ENCODE measurements at regions not wholly inside any gene's neighbourhood (a gene's known extent, or its start where the extent isn't known, plus 50 kb on each side); places are given as distances from the start of the nearest gene placed in this dataset.
"Not testable (repeated sequence)": the region's sequence is repeated elsewhere in the genome, so short reads cannot be mapped to it uniquely, and the experiment has no call there.

- no peak for DNase-seq
Measured at GRCh38 chr5:114952876-114953275, 216.8 kb downstream of the TRIM36 start.

- DNase-seq = no peak
Measured at GRCh38 chr5:114949756-114950155, 220.0 kb downstream of the TRIM36 start.

GRCh38 chr5:114948986-114949621, 220.6 kb downstream of the TRIM36 start:
- DNase-seq = no peak

GRCh38 chr5:114948363-114948762, 221.3 kb downstream of the TRIM36 start:
- no peak for DNase-seq

GRCh38 chr5:114940709-114941108, 229.0 kb downstream of the TRIM36 start:
- no peak for DNase-seq

- DNase-seq = no peak
Measured at GRCh38 chr5:114935490-114935889, 234.2 kb downstream of the TRIM36 start.

- DNase-seq = no peak
Measured at GRCh38 chr5:114928644-114929462, 240.9 kb downstream of the TRIM36 start.

GRCh38 chr5:114924769-114925168, 244.9 kb downstream of the TRIM36 start:
- DNase-seq = no peak

- no peak for DNase-seq
Measured at GRCh38 chr5:114912189-114912920, 257.4 kb downstream of the TRIM36 start.

- DNase-seq = no peak
Measured at GRCh38 chr5:114910727-114911126, 259.0 kb downstream of the TRIM36 start.

- no peak for DNase-seq
Measured at GRCh38 chr5:114909424-114909823, 260.3 kb downstream of the TRIM36 start.

- no peak for DNase-seq
Measured at GRCh38 chr5:114903767-114904166, 265.9 kb downstream of the TRIM36 start.

GRCh38 chr5:114898602-114899001, 271.1 kb downstream of the TRIM36 start:
- no peak for DNase-seq

GRCh38 chr5:114883675-114884074, 286.0 kb downstream of the TRIM36 start:
- DNase-seq = no peak

- DNase-seq = no peak
Measured at GRCh38 chr5:114859438-114859735, 310.3 kb downstream of the TRIM36 start.

GRCh38 chr5:114858665-114859437, 310.9 kb downstream of the TRIM36 start:
- no peak for DNase-seq

GRCh38 chr5:114857941-114858551, 311.7 kb downstream of the TRIM36 start:
- no peak for DNase-seq

GRCh38 chr5:114844711-114845110, 325.0 kb downstream of the TRIM36 start:
- DNase-seq = not testable (repeated sequence)

GRCh38 chr5:114839360-114839759, 330.3 kb downstream of the TRIM36 start:
- no peak for DNase-seq

GRCh38 chr5:114838937-114839336, 330.8 kb downstream of the TRIM36 start:
- no peak for DNase-seq

- DNase-seq = no peak
Measured at GRCh38 chr5:114830114-114830513, 339.6 kb downstream of the TRIM36 start.

GRCh38 chr5:114822863-114823262, 346.8 kb downstream of the TRIM36 start:
- no peak for DNase-seq

GRCh38 chr5:114822436-114822835, 347.3 kb downstream of the TRIM36 start:
- DNase-seq = no peak

All from NCI-H2081 (cell line).